Fibroblast of the aortic adventitia (primary cell): ENCODE measurements at regions not wholly inside any gene's neighbourhood (a gene's known extent, or its start where the extent isn't known, plus 50 kb on each side); places are given as distances from the start of the nearest gene placed in this dataset.
"Not testable (repeated sequence)": the region's sequence is repeated elsewhere in the genome, so short reads cannot be mapped to it uniquely, and the experiment has no call there.

Experiments
- DNase-seq: peaks from one replicate; pipeline ENCODE4 v3.0.0-alpha.2; 2010; ENCODE audit warnings: low read depth
- H3K4me3 ChIP-seq: 2 replicates; pipeline ENCODE4 v1.5.1; 2011; ENCODE audit warnings: low read depth, mild to moderate bottlenecking, control low read depth, low read length, moderate library complexity
- CTCF ChIP-seq: IDR thresholded peaks from 2 replicates; pipeline ENCODE4 v1.5.1; 2011; ENCODE audit warnings: mild to moderate bottlenecking, low read length, control low read depth, inconsistent platforms; ENCODE audit not compliant: insufficient read depth

GRCh38 chrX:10988653-10989052 lies 122.5 kb upstream of the HCCS start:
- H3K4me3 ChIP-seq: no peak overlapping the region
- no peak for DNase-seq
- no peak for TF ChIP-seq CTCF

GRCh38 chrX:10989386-10989785 lies 121.7 kb upstream of the HCCS start:
- DNase-seq: no peak
- no peak for TF ChIP-seq CTCF
- H3K4me3 ChIP-seq: no peak overlapping the region

GRCh38 chrX:10990418-10990817 lies 120.7 kb upstream of the HCCS start:
- DNase-seq: no peak
- no peak overlapping the region for H3K4me3 ChIP-seq
- TF ChIP-seq CTCF: no peak

- no peak overlapping the region for H3K4me3 ChIP-seq
- TF ChIP-seq CTCF: no peak
- DNase-seq: no peak
Observed at GRCh38 chrX:10990976-10991375, 120.2 kb upstream of the HCCS start.

GRCh38 chrX:10992110-10992509 lies 119.0 kb upstream of the HCCS start:
- H3K4me3 ChIP-seq: no peak overlapping the region
- TF ChIP-seq CTCF: no peak

GRCh38 chrX:11007076-11007475 lies 104.1 kb upstream of the HCCS start:
- H3K4me3 ChIP-seq, DNase-seq: not testable (repeated sequence)

More at GRCh38 chrX:10992110-10992509, 119.0 kb upstream of the HCCS start:
- no peak for DNase-seq

- TF ChIP-seq CTCF: no peak
- no peak overlapping the region for H3K4me3 ChIP-seq
- no peak for DNase-seq
Observed at GRCh38 chrX:11010476-11010875, 100.7 kb upstream of the HCCS start.
